KBM-7 (cell line): ENCODE measurements at regions not wholly inside any gene's neighbourhood (a gene's known extent, or its start where the extent isn't known, plus 50 kb on each side); places are given as distances from the start of the nearest gene placed in this dataset.
"Not testable (repeated sequence)": the region's sequence is repeated elsewhere in the genome, so short reads cannot be mapped to it uniquely, and the experiment has no call there.

Experiments used
- DNase-seq: peaks from one replicate; pipeline ENCODE4 v3.0.0-alpha.2; 2015
- in situ Hi-C: fragments of 300-500 bp; cut with MboI; formaldehyde crosslinking; loops from 2 replicates; pipeline ENCODE4 v1.14.3; 2020; ENCODE audit warnings: low sequenced_read_pairs, low pct_unique_long_range_greater_than_20kb, mixed read lengths

GRCh38 chr1:233782937-233783586 is 121.4 kb upstream of the SLC35F3 start:
- in situ Hi-C loops: no loop called here
- no peak for DNase-seq

GRCh38 chr1:233787599-233787998 is 116.9 kb upstream of the SLC35F3 start:
- in situ Hi-C loops: no loop called here
- no peak for DNase-seq

- in situ Hi-C loops: no loop called here
Measured at GRCh38 chr1:233788687-233789086, 115.8 kb upstream of the SLC35F3 start.

GRCh38 chr1:233790121-233790520 is 114.4 kb upstream of the SLC35F3 start:
- no peak for DNase-seq
- in situ Hi-C loops: no loop called here

More at GRCh38 chr1:233788687-233789086, 115.8 kb upstream of the SLC35F3 start:
- no peak for DNase-seq

GRCh38 chr1:233790662-233791371 is 113.7 kb upstream of the SLC35F3 start:
- in situ Hi-C loops: no loop called here

GRCh38 chr1:233791372-233791703 is 113.1 kb upstream of the SLC35F3 start:
- in situ Hi-C loops: no loop called here
- DNase-seq: no peak

More at GRCh38 chr1:233790662-233791371, 113.7 kb upstream of the SLC35F3 start:
- DNase-seq: peak; percentile 47

GRCh38 chr1:233791721-233792120 is 112.8 kb upstream of the SLC35F3 start:
- DNase-seq: no peak
- in situ Hi-C loops: no loop called here

- in situ Hi-C loops: no loop called here
- DNase-seq: no peak
Measured at GRCh38 chr1:233794863-233795262, 109.6 kb upstream of the SLC35F3 start.

- in situ Hi-C loops: no loop called here
- no peak for DNase-seq
Measured at GRCh38 chr1:233796146-233796783, 108.2 kb upstream of the SLC35F3 start.

- no peak for DNase-seq
- in situ Hi-C loops: no loop called here
Measured at GRCh38 chr1:233802611-233803010, 101.9 kb upstream of the SLC35F3 start.

GRCh38 chr1:233805786-233806185 is 98.7 kb upstream of the SLC35F3 start:
- no peak for DNase-seq
- in situ Hi-C loops: no loop called here

GRCh38 chr1:233815357-233815756 is 89.1 kb upstream of the SLC35F3 start:
- in situ Hi-C loops: no loop called here
- no peak for DNase-seq

- in situ Hi-C loops: no loop called here
- DNase-seq: no peak
Measured at GRCh38 chr1:233815865-233816264, 88.6 kb upstream of the SLC35F3 start.

GRCh38 chr1:233816348-233816747 is 88.1 kb upstream of the SLC35F3 start:
- no peak for DNase-seq
- in situ Hi-C loops: no loop called here

- DNase-seq: no peak
- in situ Hi-C loops: no loop called here
Measured at GRCh38 chr1:233819042-233819441, 85.4 kb upstream of the SLC35F3 start.

- DNase-seq, in situ Hi-C loops: not testable (repeated sequence)
Measured at GRCh38 chr1:233824179-233824578, 80.3 kb upstream of the SLC35F3 start.

GRCh38 chr1:233827937-233828336 is 76.5 kb upstream of the SLC35F3 start:
- in situ Hi-C loops, DNase-seq: not testable (repeated sequence)

- DNase-seq: no peak
- in situ Hi-C loops: no loop called here
Measured at GRCh38 chr1:233828480-233828879, 76.0 kb upstream of the SLC35F3 start.

- DNase-seq: no peak
- in situ Hi-C loops: no loop called here
Measured at GRCh38 chr1:233834609-233835008, 69.9 kb upstream of the SLC35F3 start.

- DNase-seq, in situ Hi-C loops: not testable (repeated sequence)
Measured at GRCh38 chr1:233838207-233838606, 66.3 kb upstream of the SLC35F3 start.
